ENCODE measurements at regions not wholly inside any gene's neighbourhood (a gene's known extent, or its start where the extent isn't known, plus 50 kb on each side); places are given as distances from the start of the nearest gene placed in this dataset.

GRCh38 chr2:188810586-188810985 is 163.6 kb upstream of the COL3A1 start:
- Histone ChIP-seq H3K4me3 (ENCODE audit: low read length) (no peak overlapping the region), H3K4me1 (ENCODE audit: control insufficient read depth, insufficient read depth, low read length) (no peaks in the 10 kb centered on the region), H3K27me3 (ENCODE audit: control insufficient read depth, insufficient read depth, low read length) (no peaks in the 10 kb centered on the region), H3K27ac (ENCODE audit: low read length) (no peak overlapping the region), H3K36me3 (ENCODE audit: control insufficient read depth, insufficient read depth, low read length) (no peaks in the 10 kb centered on the region), H3K9me3 (ENCODE audit: control insufficient read depth, low read depth, low read length) (no peaks in the 10 kb centered on the region)
- 100% methylated on average over 1 of the region's 2 CpGs for WGBS (ENCODE audit: insufficient coverage, low lambda C conversion rate)
- DNase-seq: no peak

DNA sequence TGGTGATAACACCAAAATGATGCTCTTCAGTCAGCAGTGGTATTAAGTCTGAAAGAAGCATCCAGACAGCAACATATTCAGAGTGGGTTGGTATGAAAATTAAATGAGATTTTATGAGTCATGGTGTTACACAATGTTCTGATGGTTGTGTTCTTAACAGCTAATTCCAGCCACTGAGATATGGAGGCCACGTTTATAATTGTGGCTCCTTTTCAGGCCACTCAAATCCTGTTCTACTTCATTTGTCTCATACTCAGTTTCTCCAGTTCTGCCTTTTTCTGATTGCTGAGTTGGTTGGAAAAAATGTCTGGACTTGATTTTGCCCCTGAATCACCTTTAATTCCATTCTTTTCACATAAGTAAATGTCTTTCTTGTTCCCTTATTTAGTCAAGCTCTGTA is 162.7 kb upstream of the COL3A1 start:
- Histone ChIP-seq H3K27me3 (ENCODE audit: control insufficient read depth, insufficient read depth, low read length) (no peaks in the 10 kb centered on the region), H3K9me3 (ENCODE audit: control insufficient read depth, low read depth, low read length) (no peaks in the 10 kb centered on the region), H3K4me1 (ENCODE audit: control insufficient read depth, insufficient read depth, low read length) (no peaks in the 10 kb centered on the region), H3K4me3 (ENCODE audit: low read length) (no peak overlapping the region), H3K36me3 (ENCODE audit: control insufficient read depth, insufficient read depth, low read length) (no peaks in the 10 kb centered on the region), H3K27ac (ENCODE audit: low read length) (no peak overlapping the region)
- DNase-seq: no peak
- no CpG with 5 or more reads among the region's 1 CpG for WGBS (ENCODE audit: insufficient coverage, low lambda C conversion rate)

DNA sequence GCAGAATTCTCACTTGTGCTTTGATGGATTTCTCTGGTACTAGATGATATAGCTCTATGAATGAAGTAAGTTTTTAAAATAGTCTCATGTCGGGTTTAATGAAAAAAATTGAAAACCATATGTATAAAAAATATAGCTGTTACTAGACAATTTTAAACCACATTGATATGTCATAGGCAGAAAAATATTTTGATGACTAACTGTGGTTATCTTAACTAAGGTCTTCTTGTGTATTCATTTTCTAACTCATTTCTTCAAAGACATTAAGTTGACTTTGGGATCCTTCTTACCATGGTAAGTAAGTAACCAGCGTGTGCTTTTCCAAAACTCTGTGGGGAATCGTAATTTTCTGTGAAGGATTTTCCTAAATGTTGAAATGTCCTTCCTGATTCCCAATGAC is 160.9 kb upstream of the COL3A1 start:
- H3K27ac ChIP-seq (ENCODE audit: low read length): no peak overlapping the region
- no peak overlapping the region for H3K4me3 ChIP-seq (ENCODE audit: low read length)
- no peaks in the 10 kb centered on the region for H3K27me3 ChIP-seq (ENCODE audit: control insufficient read depth, insufficient read depth, low read length)
- H3K4me1 ChIP-seq (ENCODE audit: control insufficient read depth, insufficient read depth, low read length): no peaks in the 10 kb centered on the region
- no peaks in the 10 kb centered on the region for H3K9me3 ChIP-seq (ENCODE audit: control insufficient read depth, low read depth, low read length)
- H3K36me3 ChIP-seq (ENCODE audit: control insufficient read depth, insufficient read depth, low read length): no peaks in the 10 kb centered on the region
- 89% methylated on average over 3 of the region's 3 CpGs for WGBS (ENCODE audit: insufficient coverage, low lambda C conversion rate)
- DNase-seq: no peak

DNA sequence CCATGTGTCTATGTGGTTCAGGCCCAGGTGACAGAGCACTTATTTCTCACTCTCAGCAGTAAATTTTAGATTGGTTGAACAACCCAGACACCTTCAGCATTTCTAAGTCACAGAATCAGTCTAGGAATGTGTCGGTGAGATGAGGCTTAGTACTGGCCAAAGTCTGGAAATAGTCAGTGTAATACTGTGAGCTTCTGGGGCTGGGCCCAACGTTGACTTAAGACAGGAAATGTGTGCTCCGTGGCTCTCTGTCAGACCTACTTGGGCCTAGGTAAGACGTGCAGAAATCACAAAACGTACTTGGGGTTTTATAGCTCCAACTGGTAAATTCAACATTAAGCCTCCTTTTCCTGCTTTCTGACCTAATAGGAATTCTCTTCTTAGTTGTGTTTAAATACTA is 160.3 kb upstream of the COL3A1 start:
- Histone ChIP-seq H3K9me3 (ENCODE audit: control insufficient read depth, low read depth, low read length) (no peaks in the 10 kb centered on the region), H3K27me3 (ENCODE audit: control insufficient read depth, insufficient read depth, low read length) (no peaks in the 10 kb centered on the region)

GRCh38 chr2:188819011-188819410 is 155.2 kb upstream of the COL3A1 start:
- Histone ChIP-seq H3K27me3 (ENCODE audit: control insufficient read depth, insufficient read depth, low read length) (no peaks in the 10 kb centered on the region), H3K27ac (ENCODE audit: low read length) (no peak overlapping the region), H3K36me3 (ENCODE audit: control insufficient read depth, insufficient read depth, low read length) (no peaks in the 10 kb centered on the region), H3K9me3 (ENCODE audit: control insufficient read depth, low read depth, low read length) (no peaks in the 10 kb centered on the region), H3K4me3 (ENCODE audit: low read length) (no peak overlapping the region), H3K4me1 (ENCODE audit: control insufficient read depth, insufficient read depth, low read length) (no peaks in the 10 kb centered on the region)
- no peak for DNase-seq
- 71% methylated on average over 1 of the region's 1 CpG for WGBS (ENCODE audit: insufficient coverage, low lambda C conversion rate)

More for the DNA sequence above, 160.3 kb upstream of the COL3A1 start:
- Histone ChIP-seq H3K27ac (ENCODE audit: low read length) (no peak overlapping the region), H3K36me3 (ENCODE audit: control insufficient read depth, insufficient read depth, low read length) (no peaks in the 10 kb centered on the region), H3K4me1 (ENCODE audit: control insufficient read depth, insufficient read depth, low read length) (no peaks in the 10 kb centered on the region), H3K4me3 (ENCODE audit: low read length) (no peak overlapping the region)
- DNase-seq: no peak
- no CpG with 5 or more reads among the region's 5 CpGs for WGBS (ENCODE audit: insufficient coverage, low lambda C conversion rate)

GRCh38 chr2:188819792-188820191 is 154.4 kb upstream of the COL3A1 start:
- Histone ChIP-seq H3K4me3 (ENCODE audit: low read length) (no peak overlapping the region), H3K27ac (ENCODE audit: low read length) (no peak overlapping the region), H3K36me3 (ENCODE audit: control insufficient read depth, insufficient read depth, low read length) (no peaks in the 10 kb centered on the region), H3K9me3 (ENCODE audit: control insufficient read depth, low read depth, low read length) (no peaks in the 10 kb centered on the region), H3K27me3 (ENCODE audit: control insufficient read depth, insufficient read depth, low read length) (no peaks in the 10 kb centered on the region), H3K4me1 (ENCODE audit: control insufficient read depth, insufficient read depth, low read length) (no peaks in the 10 kb centered on the region)
- no CpG with 5 or more reads among the region's 3 CpGs for WGBS (ENCODE audit: insufficient coverage, low lambda C conversion rate)
- no peak for DNase-seq

DNA sequence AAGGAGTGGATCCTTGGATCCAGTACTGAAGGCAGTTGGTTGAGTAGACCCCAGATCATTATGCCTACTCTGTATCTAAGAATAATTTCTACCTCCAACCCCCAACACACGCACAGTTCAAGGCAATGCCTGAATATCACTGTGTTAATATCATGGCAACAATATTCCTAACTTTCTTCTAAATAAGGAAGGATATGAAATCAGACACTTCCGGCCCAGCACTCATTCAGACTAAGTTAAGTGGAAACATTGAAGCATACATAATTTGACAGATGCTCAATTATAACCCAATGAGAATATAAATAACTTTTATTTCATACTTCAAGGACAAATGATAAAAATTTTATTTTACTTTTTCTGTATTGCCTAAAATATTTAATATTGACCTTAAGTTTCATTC is 153.6 kb upstream of the COL3A1 start:
- 72% methylated on average over 2 of the region's 2 CpGs for WGBS (ENCODE audit: insufficient coverage, low lambda C conversion rate)
- Histone ChIP-seq H3K4me1 (ENCODE audit: control insufficient read depth, insufficient read depth, low read length) (no peaks in the 10 kb centered on the region), H3K36me3 (ENCODE audit: control insufficient read depth, insufficient read depth, low read length) (no peaks in the 10 kb centered on the region), H3K9me3 (ENCODE audit: control insufficient read depth, low read depth, low read length) (no peaks in the 10 kb centered on the region), H3K27me3 (ENCODE audit: control insufficient read depth, insufficient read depth, low read length) (no peaks in the 10 kb centered on the region), H3K27ac (ENCODE audit: low read length) (no peak overlapping the region), H3K4me3 (ENCODE audit: low read length) (no peak overlapping the region)
- DNase-seq: no peak

- no peaks in the 10 kb centered on the region for H3K9me3 ChIP-seq (ENCODE audit: control insufficient read depth, low read depth, low read length)
- no peaks in the 10 kb centered on the region for H3K27me3 ChIP-seq (ENCODE audit: control insufficient read depth, insufficient read depth, low read length)
- H3K36me3 ChIP-seq (ENCODE audit: control insufficient read depth, insufficient read depth, low read length): no peaks in the 10 kb centered on the region
- no peak overlapping the region for H3K4me3 ChIP-seq (ENCODE audit: low read length)
- WGBS (ENCODE audit: insufficient coverage, low lambda C conversion rate): no CpG with 5 or more reads among the region's 2 CpGs
- no peak overlapping the region for H3K27ac ChIP-seq (ENCODE audit: low read length)
- DNase-seq: no peak
- no peaks in the 10 kb centered on the region for H3K4me1 ChIP-seq (ENCODE audit: control insufficient read depth, insufficient read depth, low read length)
These were observed 150.0 kb upstream of the COL3A1 start for GRCh38 chr2:188824125-188824524.

GRCh38 chr2:188833331-188833730 is 140.8 kb upstream of the COL3A1 start:
- Histone ChIP-seq H3K27me3 (ENCODE audit: control insufficient read depth, insufficient read depth, low read length) (no peaks in the 10 kb centered on the region), H3K36me3 (ENCODE audit: control insufficient read depth, insufficient read depth, low read length) (no peaks in the 10 kb centered on the region), H3K27ac (ENCODE audit: low read length) (no peak overlapping the region), H3K9me3 (ENCODE audit: control insufficient read depth, low read depth, low read length) (no peaks in the 10 kb centered on the region), H3K4me1 (ENCODE audit: control insufficient read depth, insufficient read depth, low read length) (no peaks in the 10 kb centered on the region), H3K4me3 (ENCODE audit: low read length) (no peak overlapping the region)
- no peak for DNase-seq

DNA sequence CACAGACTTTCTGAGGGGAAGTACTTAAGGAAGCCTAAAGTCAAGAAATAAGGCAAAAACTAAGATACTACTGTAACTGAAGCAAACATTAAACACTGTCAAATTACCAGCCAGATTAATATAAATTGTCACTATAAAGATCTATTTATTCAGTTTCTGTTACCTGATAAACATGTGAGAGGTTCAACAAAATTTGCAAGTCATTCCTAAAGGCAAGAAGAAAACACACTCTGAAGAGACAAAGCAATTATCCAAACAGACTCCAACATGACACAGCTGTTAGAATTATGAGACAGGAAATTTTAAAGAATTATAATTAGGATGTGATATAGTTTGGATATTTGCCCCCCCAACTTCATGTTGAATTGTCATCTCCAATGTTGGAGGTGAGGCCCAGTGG is 140.4 kb upstream of the COL3A1 start:
- no peak for DNase-seq
- no peaks in the 10 kb centered on the region for H3K36me3 ChIP-seq (ENCODE audit: control insufficient read depth, insufficient read depth, low read length)
- H3K27me3 ChIP-seq (ENCODE audit: control insufficient read depth, insufficient read depth, low read length): no peaks in the 10 kb centered on the region
- no peaks in the 10 kb centered on the region for H3K9me3 ChIP-seq (ENCODE audit: control insufficient read depth, low read depth, low read length)
- H3K27ac ChIP-seq (ENCODE audit: low read length): no peak overlapping the region
- no peaks in the 10 kb centered on the region for H3K4me1 ChIP-seq (ENCODE audit: control insufficient read depth, insufficient read depth, low read length)
- H3K4me3 ChIP-seq (ENCODE audit: low read length): no peak overlapping the region

- DNase-seq: no peak
- H3K27me3 ChIP-seq (ENCODE audit: control insufficient read depth, insufficient read depth, low read length): no peaks in the 10 kb centered on the region
- no peaks in the 10 kb centered on the region for H3K36me3 ChIP-seq (ENCODE audit: control insufficient read depth, insufficient read depth, low read length)
- no peak overlapping the region for H3K4me3 ChIP-seq (ENCODE audit: low read length)
- H3K9me3 ChIP-seq (ENCODE audit: control insufficient read depth, low read depth, low read length): no peaks in the 10 kb centered on the region
- no peaks in the 10 kb centered on the region for H3K4me1 ChIP-seq (ENCODE audit: control insufficient read depth, insufficient read depth, low read length)
- H3K27ac ChIP-seq (ENCODE audit: low read length): no peak overlapping the region
- no CpG with 5 or more reads among the region's 1 CpG for WGBS (ENCODE audit: insufficient coverage, low lambda C conversion rate)
These were observed 139.2 kb upstream of the COL3A1 start for GRCh38 chr2:188835006-188835405.

Data from large intestine (tissue), 3 donors.